Dermis blood vessel endothelial cell (primary cell): ENCODE measurements at regions not wholly inside any gene's neighbourhood (a gene's known extent, or its start where the extent isn't known, plus 50 kb on each side); places are given as distances from the start of the nearest gene placed in this dataset.
"Not testable (repeated sequence)": the region's sequence is repeated elsewhere in the genome, so short reads cannot be mapped to it uniquely, and the experiment has no call there.

Source experiments
- DNase-seq: peaks from one replicate; pipeline ENCODE4 v3.0.0; 2010

DNA sequence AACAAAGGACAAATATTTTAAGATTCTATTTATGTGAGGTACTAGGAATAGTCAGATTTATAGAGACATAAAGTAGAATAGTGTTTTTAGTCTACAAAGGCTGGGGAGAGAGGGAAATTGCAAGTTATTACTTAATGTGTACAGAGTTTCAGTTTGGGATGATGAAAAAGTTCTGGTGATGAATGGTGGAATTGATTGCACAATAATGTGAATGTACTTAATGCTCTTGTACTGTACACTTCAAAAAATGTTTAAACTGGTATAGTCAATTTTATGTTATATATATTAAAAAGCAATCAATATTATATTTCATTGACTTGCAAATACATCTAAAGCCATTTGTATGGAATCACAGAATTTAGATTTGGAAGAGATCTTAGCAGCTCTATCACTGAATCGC is 213.4 kb downstream of the PPP1R3A start:
- DNase-seq, result no peak

- peak; percentile 49 for DNase-seq
Measured at GRCh38 chr7:113698556-113699220, 220.1 kb downstream of the PPP1R3A start.

DNA sequence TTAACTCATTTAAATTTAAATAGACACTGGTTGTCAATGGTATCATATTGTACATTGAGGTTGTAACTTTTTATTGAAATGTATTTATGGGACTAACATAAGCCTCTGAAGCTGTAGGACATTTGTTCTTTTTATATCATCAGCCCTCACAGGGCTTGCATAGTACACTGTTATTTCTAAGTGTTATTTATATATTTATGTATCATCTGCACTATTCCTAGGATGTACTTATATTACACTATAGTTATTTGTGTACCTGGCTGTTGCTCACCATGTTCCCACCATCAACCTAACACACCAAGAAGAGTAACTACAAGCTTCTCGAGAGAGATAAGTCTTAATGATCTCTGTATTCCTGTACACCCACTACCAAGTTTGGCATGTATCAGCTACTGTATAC is 224.7 kb downstream of the PPP1R3A start:
- no peak for DNase-seq

GRCh38 chr7:113684165-113684564 is 234.6 kb downstream of the PPP1R3A start:
- DNase-seq, result no peak

GRCh38 chr7:113677811-113678210 is 241.0 kb downstream of the PPP1R3A start:
- DNase-seq, result no peak

GRCh38 chr7:113664867-113665266 is 253.9 kb downstream of the PPP1R3A start:
- DNase-seq, result no peak

- no peak for DNase-seq
Measured at GRCh38 chr7:113659416-113659815, 259.4 kb downstream of the PPP1R3A start.

GRCh38 chr7:113657603-113658002 is 261.2 kb downstream of the PPP1R3A start:
- no peak for DNase-seq

DNA sequence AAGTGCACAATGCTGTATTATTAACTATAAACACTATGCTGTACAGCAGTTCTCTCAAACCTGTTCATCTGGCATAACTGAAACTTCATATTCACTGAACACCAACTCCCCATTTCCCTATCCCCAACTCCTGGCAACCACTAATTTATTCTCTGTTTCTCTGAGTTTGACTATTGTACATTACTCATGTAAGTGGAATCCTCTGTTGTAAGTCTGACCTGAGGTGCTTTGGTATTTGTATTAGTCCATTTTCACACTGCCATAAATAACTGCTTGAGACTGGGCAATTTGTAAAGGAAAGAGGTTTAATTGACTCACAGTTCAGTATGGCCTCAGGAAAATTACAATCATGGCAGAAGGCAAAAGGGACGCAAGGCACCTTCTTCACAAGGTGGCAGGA is 266.3 kb downstream of the PPP1R3A start:
- no peak for DNase-seq

DNA sequence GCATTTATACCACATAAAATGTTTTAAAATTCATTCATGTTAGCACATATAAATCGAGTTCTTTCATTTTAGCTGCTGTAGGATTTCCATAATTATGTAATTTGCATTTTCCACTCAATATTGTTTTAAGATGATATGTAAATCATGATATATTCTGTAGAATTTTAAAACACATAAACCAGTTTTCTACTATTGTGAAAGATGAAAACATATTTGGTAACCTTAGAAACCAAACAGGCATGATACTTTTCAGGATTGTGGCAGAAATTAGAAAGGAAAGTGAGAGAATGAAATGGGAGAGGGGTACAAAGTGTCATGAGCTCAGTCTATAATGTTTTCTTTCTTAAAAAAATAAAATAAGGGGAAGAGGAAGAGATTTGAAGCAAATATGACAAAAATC is 269.3 kb downstream of the PPP1R3A start:
- no peak for DNase-seq

DNA sequence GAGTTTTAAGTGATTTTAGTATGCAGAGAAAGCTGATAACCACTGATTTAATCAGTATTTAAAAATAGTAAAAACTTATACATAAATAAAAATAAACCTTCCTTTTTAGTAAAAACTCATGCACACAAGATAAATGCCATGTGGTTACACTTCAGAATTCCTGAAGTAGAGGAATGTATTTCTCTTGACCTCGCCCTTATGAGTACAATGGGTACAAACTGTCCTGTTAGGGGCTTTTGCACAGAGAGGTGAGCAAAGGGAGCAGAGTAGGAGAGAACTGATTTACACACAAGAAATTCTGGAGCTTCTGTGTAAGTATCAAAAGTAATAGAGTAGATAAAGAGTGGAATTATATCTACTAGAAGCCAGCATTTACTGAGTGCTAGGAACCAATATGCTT is 279.6 kb downstream of the PPP1R3A start:
- DNase-seq, result no peak

DNA sequence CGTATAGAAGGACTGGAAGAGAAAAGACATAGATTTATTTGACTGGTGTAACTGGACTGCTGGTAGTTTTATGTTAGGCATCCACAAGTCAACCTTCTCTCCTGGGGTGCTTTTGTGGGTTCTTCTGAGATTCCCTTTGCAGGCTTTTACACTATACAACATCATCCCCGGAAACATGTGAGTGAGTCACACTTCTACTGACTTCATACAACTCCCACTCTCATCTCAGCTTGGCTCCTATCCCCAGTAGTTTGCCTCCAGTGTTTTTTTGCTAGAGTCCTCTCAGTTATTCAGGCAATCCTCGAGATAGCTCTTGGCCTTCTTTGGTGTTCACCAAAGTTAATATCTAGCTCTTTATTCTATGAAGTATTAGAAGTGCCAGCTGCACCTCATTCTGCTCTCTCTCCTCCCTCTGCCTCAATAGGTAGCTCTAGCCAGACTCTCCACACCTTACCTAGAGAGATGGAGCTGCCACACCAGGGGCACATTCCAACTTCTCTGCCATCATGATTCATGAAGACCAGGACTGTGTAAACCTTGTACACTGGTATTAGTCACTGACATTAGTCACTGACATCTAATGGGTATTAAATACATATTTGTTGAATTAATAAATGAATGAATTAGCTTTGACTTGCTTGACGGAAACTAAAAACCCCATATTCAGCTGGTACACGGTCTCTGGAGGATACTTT is 281.9 kb downstream of the PPP1R3A start:
- no peak for DNase-seq

- no peak for DNase-seq
Measured at GRCh38 chr7:113635492-113635891, 283.3 kb downstream of the PPP1R3A start.

DNA sequence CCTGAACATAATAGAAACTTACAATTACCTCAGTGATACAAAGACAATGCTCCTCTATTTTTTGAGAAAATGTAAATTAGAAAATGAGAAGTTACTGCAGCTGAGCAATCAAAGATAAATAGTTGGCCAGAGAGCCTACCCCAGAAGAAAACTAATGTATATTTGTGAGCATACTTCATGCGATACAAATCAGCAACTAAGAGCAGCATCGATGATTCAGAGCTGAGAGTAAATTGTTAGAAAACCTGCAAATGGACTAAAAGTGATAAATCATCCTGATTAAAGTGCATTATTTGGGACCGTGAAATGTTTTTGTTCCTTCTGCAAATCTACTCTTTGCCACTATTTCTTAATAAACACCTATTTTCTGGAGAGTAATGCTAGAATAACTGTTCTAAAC is 285.7 kb downstream of the PPP1R3A start:
- no peak for DNase-seq

- no peak for DNase-seq
Measured at GRCh38 chr7:113628948-113629847, 289.6 kb downstream of the PPP1R3A start.

DNA sequence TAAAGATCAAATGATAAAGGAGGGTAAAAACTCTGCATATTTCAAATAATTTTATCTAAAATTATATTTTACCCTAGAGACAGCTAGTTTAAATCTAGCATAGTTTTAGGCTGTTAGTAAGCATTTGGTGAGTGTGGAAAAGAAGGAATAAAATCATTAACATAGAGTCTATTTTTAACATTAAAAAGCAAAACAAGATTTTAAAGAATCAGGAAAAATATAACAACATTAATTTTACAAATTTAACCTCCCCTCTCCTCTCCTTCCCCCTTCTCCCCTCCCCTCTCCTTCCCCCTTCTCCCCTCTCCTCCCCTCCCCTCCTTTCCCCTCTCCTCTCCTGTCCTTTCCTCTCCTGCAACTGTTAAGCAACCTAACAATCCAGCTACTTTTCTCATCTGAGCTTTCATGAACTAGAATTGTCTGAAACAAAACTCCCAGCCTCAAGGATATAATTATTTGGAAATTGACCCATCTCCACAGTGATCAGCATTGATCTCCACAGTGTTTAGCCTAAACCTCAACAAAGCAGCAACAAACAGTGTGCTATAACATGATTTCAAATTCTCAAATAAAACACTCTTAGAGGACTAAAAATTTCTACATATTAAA is 293.2 kb downstream of the PPP1R3A start:
- DNase-seq, result no peak

DNA sequence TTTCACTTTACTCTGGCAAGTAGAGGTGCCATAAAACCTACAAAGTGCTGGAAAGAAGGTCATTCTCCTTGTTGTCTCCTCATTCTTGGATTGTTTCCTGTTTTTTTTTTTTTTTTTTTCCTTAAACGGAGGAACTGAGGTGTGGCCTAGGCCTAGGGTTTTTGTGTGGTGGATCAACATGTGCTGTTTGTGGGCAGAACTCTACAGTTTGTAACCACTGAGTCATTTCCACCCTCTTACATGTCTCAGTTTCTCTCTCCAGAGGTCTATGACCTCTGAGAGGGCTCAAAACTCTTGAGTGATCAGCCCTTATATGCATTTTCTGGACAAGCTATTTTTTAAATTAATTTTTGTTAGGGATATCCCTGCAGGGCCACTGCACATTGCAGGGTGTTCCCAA is 296.0 kb downstream of the PPP1R3A start:
- DNase-seq, result no peak

DNA sequence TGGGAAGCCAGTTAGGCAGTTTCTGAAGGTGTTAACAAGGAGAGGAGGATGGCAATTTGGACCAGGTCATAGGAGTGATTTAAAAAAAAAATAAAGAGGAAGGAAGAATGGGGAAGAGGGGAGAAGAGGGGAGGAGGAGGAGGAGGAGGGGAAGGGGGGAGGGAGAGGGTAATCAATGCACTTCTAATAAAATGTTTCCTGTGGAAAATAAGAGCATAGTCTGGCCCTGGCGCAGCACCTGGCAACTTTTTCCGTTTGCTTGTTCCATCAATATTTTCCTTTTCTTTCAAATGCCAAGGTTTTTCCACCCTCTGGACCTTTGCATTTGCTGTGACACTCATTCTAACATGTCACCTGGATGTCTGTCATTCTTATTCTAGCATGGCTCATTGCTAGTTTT is 308.2 kb downstream of the PPP1R3A start:
- no peak for DNase-seq

GRCh38 chr7:113608782-113609181 is 310.0 kb downstream of the PPP1R3A start:
- no peak for DNase-seq

DNA sequence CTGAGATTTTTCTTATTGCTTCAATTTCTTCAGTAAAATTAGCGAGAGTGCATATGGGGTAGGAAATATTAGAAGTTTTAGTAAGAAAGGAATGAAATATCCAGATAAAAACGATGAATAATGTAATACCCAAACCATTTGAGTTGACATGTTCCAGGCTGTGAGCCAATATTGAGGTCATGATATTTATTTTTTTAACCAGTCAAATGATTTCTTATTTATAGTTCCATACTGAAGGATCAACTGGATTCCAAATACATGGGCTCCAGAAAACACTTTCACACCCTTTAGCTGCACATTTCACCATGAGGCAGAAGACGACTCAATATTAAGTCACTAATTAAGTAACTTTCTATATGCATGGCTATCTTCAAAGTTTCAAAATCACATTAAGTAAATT is 312.5 kb downstream of the PPP1R3A start:
- no peak for DNase-seq

DNA sequence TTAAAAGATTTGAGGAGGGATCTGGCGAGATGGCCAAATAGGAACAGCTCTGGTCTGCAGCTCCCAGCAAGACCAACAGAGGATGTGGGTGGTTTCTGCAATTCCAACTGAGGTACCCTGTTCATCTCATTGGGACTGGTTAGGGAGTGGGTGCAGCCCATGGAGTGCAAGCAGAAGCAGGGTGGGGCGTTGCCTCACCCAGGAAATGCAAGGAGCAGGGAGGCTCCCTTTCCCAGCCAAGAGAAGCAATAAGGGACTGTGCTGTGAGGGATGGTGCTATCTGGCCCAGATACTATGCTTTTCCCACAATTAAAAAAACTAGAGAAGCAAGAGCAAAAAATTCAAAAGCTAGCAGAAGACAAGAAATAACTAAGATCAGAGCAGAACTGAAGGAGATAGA is 318.4 kb downstream of the PPP1R3A start:
- DNase-seq, result not testable (repeated sequence)

GRCh38 chr7:113593455-113593854 is 325.4 kb downstream of the PPP1R3A start:
- not testable (repeated sequence) for DNase-seq

DNA sequence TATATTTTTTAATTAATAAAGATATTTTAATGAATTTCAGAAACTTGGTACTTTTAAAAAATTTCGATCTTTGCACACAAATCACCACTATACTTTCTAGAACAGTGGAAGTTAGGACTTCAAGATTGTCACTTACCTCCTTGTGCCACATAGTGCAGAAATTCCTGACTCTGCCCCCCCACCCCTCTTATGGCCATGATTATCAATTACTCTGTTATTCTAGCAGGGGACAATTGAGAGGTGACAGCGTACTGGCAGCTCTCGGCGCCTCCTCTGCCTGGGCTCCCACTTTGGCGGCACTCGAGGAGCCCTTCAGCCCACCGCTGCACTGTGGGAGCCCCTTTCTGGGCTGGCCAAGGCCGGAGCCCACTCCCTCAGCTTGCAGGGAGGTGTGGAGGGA is 325.9 kb downstream of the PPP1R3A start:
- not testable (repeated sequence) for DNase-seq
